Upper lobe of right lung (tissue), 1 donor: ENCODE measurements at regions not wholly inside any gene's neighbourhood (a gene's known extent, or its start where the extent isn't known, plus 50 kb on each side); places are given as distances from the start of the nearest gene placed in this dataset.

Experiments
- ATAC-seq: fragments of 200-7000 bp; cut with Tn5 transposase; one replicate; pipeline ENCODE4 v1.9.1; 2020; ENCODE audit warnings: mild to moderate bottlenecking, moderate library complexity
- DNase-seq: peaks from one replicate; pipeline ENCODE4 v3.0.0-alpha.2; 2020
- H3K27ac ChIP-seq: fragments of 200-600 bp; one replicate; pipeline ENCODE4 v1.8.0; 2022
- H3K27me3 ChIP-seq: fragments of 200-600 bp; one replicate; pipeline ENCODE4 v1.8.0; 2022; ENCODE audit warnings: mild to moderate bottlenecking
- H3K36me3 ChIP-seq: fragments of 200-600 bp; one replicate; pipeline ENCODE4 v1.8.0; 2022
- H3K4me1 ChIP-seq: fragments of 200-600 bp; one replicate; pipeline ENCODE4 v1.8.0; 2022
- H3K4me3 ChIP-seq: fragments of 200-600 bp; one replicate; pipeline ENCODE4 v1.8.0; 2022; ENCODE audit warnings: mild to moderate bottlenecking
- H3K9me3 ChIP-seq: fragments of 200-600 bp; one replicate; pipeline ENCODE4 v1.8.0; 2022
- intact Hi-C: fragments of 100-400 bp; cut with DNase I; formaldehyde crosslinking; loops from one replicate; pipeline ENCODE4 v1.11.0; 2022
- TF ChIP-seq, protein P1 (sequence below): fragments of 200-600 bp; IDR thresholded peaks from one replicate; pipeline ENCODE4 v1.8.0; 2022; ENCODE audit warnings: antibody characterized with exemption
- donor health status: DM: no; HTN: yes; CAD: no; lungs with severe emphysema.

DNA sequence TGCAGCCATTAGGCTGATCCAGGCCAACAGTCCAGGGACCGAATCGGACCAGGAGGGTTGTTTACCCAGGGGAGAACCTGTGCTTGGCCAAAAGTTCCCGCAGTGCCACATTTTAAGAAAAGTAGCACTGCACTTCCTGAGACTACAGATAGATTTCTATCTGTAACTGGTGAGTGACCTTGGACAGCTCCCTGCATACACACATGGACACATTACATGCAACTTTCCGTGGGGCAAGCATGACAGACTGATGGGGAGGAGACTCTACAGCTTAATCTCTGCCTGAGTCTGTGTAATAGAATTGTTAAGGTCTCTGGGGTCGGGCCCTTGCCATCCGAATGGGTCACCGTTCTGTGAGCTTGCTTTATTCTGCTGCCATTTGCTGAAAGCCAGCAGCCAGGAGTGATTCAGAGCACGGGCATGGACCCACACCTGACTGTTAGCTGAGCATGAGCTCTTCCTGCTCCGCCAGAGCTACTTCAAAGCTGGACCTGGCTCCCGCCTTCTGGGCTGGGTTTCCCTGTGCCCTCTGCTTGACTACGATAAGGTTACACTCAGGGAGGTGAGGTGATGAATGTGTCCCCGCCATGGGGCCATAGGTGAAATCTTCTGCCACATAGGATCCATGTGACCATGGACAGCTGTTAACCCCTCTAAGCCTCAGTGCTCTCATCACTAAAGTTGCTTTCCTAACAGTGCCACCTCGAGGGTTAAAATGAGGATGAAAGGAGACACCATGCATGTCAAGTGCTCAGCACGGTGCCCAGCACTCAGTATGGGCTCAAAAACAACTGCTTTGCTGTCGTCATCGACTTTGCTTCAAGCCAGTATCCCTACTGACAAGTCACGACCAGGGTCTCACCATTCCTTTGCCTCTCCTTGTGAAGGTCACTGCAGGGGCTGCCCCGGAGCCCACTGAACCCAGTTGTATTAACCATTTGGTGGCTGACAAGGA lies 200.0 kb downstream of the MELK start:
- intact Hi-C loops, result no loop called here
- no peak for DNase-seq

DNA sequence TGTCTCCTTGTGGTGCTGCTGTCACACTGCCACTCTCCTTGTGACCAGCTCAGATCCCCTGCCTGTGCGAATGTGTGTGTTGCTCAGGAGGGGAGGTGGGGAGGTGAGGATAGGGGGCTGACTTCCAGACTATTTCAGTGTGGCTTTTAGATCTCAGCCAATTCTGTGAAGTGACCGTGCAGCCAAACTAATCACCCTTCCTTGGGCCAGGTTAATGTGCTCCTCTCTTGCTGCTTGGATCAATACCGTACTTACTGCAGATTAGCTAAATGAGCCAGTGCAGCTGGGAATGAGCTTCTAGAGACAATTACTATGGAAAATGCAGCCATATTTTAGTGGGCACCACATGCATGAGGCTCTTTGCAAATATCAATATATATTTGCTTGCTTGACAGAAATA lies 206.0 kb downstream of the MELK start:
- no peak overlapping the region for H3K4me3 ChIP-seq
- no peaks in the 10 kb centered on the region for H3K36me3 ChIP-seq
- H3K27ac ChIP-seq, result no peak overlapping the region
- intact Hi-C loops, result no loop called here
- peaks cover 26% of the 10 kb centered on the region for H3K27me3 ChIP-seq
- no peak for ATAC-seq
- H3K9me3 ChIP-seq, result no peaks in the 10 kb centered on the region
- no peaks in the 10 kb centered on the region for H3K4me1 ChIP-seq
- DNase-seq, result no peak
- TF ChIP-seq, protein P1, sequence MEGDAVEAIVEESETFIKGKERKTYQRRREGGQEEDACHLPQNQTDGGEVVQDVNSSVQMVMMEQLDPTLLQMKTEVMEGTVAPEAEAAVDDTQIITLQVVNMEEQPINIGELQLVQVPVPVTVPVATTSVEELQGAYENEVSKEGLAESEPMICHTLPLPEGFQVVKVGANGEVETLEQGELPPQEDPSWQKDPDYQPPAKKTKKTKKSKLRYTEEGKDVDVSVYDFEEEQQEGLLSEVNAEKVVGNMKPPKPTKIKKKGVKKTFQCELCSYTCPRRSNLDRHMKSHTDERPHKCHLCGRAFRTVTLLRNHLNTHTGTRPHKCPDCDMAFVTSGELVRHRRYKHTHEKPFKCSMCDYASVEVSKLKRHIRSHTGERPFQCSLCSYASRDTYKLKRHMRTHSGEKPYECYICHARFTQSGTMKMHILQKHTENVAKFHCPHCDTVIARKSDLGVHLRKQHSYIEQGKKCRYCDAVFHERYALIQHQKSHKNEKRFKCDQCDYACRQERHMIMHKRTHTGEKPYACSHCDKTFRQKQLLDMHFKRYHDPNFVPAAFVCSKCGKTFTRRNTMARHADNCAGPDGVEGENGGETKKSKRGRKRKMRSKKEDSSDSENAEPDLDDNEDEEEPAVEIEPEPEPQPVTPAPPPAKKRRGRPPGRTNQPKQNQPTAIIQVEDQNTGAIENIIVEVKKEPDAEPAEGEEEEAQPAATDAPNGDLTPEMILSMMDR, result no peak

More for the DNA sequence above, 200.0 kb downstream of the MELK start:
- H3K27me3 ChIP-seq, result peaks cover 10% of the 10 kb centered on the region
- H3K9me3 ChIP-seq, result no peaks in the 10 kb centered on the region
- TF ChIP-seq, protein P1, result no peak
- H3K4me3 ChIP-seq, result no peak overlapping the region
- no peaks in the 10 kb centered on the region for H3K36me3 ChIP-seq
- no peaks in the 10 kb centered on the region for H3K4me1 ChIP-seq
- no peak for ATAC-seq
- no peak overlapping the region for H3K27ac ChIP-seq

DNA sequence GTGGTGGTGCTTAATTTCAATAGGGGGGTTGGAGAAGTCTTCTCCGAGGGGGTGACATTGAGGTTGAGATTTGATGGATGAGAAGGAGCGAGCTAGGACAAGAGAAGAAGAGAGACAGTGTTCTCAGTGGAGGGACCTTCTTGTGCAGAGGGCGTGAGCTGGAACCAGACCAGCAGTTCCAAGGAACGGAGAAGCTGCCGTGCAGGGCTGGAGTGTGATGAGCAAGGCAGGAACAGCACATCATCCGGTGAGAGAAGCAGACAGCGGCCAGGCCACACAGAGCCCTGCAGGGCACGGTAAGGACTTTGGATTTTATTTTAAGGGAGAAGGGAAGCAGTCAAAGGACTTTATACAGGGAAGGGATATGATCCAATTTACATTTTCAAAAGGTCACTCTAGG lies 206.9 kb downstream of the MELK start:
- no peak for ATAC-seq
- H3K36me3 ChIP-seq, result no peaks in the 10 kb centered on the region

DNA sequence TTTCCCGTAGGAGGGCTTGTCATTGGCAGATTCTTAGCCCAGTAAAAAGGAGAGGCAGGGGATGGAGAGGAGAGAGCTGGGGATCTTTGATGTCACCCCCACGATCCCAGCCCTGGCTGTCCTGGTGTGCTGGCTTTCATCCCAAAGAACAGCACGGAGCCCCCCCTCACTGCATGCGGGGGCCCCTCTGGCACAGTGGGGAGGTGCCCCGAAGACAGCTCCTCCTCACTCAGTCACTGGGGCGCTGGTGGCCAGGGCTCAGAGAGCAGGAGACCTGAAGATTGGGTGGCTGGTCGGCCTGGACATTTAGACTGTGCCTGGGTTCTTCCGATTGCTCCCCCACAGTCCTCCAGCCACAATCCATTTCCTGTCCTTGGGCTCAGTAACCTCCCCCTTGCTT lies 207.5 kb downstream of the MELK start:
- intact Hi-C loops, result no loop called here
- TF ChIP-seq, protein P1, result no peak
- Histone ChIP-seq H3K36me3 (no peaks in the 10 kb centered on the region), H3K27me3 (peaks cover 31% of the 10 kb centered on the region), H3K27ac (no peak overlapping the region), H3K4me3 (no peak overlapping the region), H3K4me1 (no peaks in the 10 kb centered on the region), H3K9me3 (no peaks in the 10 kb centered on the region)
- ATAC-seq (no peak), DNase-seq (no peak)

More for the DNA sequence above, 206.9 kb downstream of the MELK start:
- no peak for DNase-seq
- TF ChIP-seq, protein P1, result no peak
- no peak overlapping the region for H3K4me3 ChIP-seq
- intact Hi-C loops, result no loop called here
- peaks cover 31% of the 10 kb centered on the region for H3K27me3 ChIP-seq
- no peak overlapping the region for H3K27ac ChIP-seq
- H3K4me1 ChIP-seq, result no peaks in the 10 kb centered on the region
- H3K9me3 ChIP-seq, result no peaks in the 10 kb centered on the region

DNA sequence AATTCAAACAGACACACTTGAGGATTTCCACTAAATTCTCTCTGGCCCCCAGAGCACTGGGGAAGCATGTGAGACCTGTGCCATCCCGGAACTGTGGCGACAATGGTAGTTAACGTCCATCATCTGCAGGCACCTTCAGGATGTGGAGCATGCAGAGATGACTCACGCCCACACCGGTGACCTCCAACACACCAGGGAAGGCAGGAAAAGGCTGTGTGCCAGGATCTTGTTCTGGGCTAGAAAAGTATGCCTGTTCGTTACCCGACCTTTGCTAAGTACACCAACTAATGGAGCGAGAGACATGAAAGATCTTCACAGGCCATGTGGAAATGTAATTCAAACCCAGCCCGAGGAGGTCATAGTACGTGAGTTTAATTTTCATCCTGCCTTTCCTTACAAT lies 208.8 kb downstream of the MELK start:
- Histone ChIP-seq H3K27ac (no peak overlapping the region), H3K4me1 (no peaks in the 10 kb centered on the region), H3K36me3 (no peaks in the 10 kb centered on the region), H3K9me3 (no peaks in the 10 kb centered on the region), H3K27me3 (peaks cover 27% of the 10 kb centered on the region), H3K4me3 (no peak overlapping the region)
- intact Hi-C loops, result no loop called here
- no peak for DNase-seq
- TF ChIP-seq, protein P1, result no peak
- ATAC-seq, result no peak
